ENCODE measurements at regions not wholly inside any gene's neighbourhood (a gene's known extent, or its start where the extent isn't known, plus 50 kb on each side); places are given as distances from the start of the nearest gene placed in this dataset.

GRCh38 chr12:108029051-108029835 is 99.8 kb upstream of the WSCD2 start:
- WGBS, 2 donors (ENCODE audit: low coverage in 1 of 2): 44 to 67% methylated on average over 8 to 12 of the region's 12 CpGs
- H3K4me3 ChIP-seq: no peak overlapping the region

DNA sequence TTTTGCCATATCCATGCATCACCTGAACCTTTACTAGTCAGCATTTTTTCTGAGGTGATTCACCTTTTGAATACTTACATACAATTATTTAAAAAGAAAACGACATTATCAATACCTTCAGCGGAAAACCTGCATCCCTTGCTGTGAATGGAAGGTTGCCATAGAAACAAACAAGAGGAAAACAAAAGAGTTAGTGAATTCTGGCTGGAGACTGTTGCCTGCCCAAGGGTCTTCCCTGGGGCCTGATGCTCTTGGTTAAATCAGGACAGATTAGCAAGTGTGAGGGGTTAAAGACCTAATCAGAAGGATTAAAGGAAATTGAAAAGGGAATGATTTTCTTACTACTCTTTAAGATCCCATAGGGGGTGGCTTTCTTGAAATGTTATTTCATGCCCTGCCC is 96.0 kb upstream of the WSCD2 start:
- no peaks in the 10 kb centered on the region for H3K36me3 ChIP-seq
- no peaks in the 10 kb centered on the region for H3K9me3 ChIP-seq
- no peak overlapping the region for H3K27ac ChIP-seq
- no peaks in the 10 kb centered on the region for H3K4me1 ChIP-seq
- 48 to 60% methylated on average over 2 of the region's 2 CpGs for WGBS, 2 donors (ENCODE audit: low coverage in 1 of 2)
- no peak overlapping the region for H3K4me3 ChIP-seq
- intact Hi-C loops (cut with DNase I; ENCODE audit: low total_unique reads) (no loop called here), in situ Hi-C loops (cut with MboI; ENCODE audit: low pct_ligation_motif_present in 1 of 4, low pct_unique_long_range_greater_than_20kb in 1 of 4, low sequenced_read_pairs in 3 of 4) (no loop called here)
- no peaks in the 10 kb centered on the region for H3K27me3 ChIP-seq
- DNase-seq: no peak
- no peak for TF ChIP-seq POLR2A (IDR thresholded peaks at IDR 0.05)
- TF ChIP-seq POLR2AphosphoS5 (IDR thresholded peaks at IDR 0.05): no peak
- TF ChIP-seq CTCF (IDR thresholded peaks at IDR 0.05): no peak
- TF ChIP-seq EP300 (IDR thresholded peaks at IDR 0.05; ENCODE audit: low read depth): no peak

More at GRCh38 chr12:108029051-108029835, 99.8 kb upstream of the WSCD2 start:
- in situ Hi-C loops (cut with MboI; ENCODE audit: low pct_ligation_motif_present in 1 of 4, low pct_unique_long_range_greater_than_20kb in 1 of 4, low sequenced_read_pairs in 3 of 4) (no loop called here), intact Hi-C loops (cut with DNase I; ENCODE audit: low total_unique reads) (no loop called here)
- Histone ChIP-seq H3K4me1 (no peaks in the 10 kb centered on the region), H3K36me3 (no peaks in the 10 kb centered on the region), H3K27me3 (no peaks in the 10 kb centered on the region), H3K27ac (no peak overlapping the region), H3K9me3 (no peaks in the 10 kb centered on the region)
- TF ChIP-seq POLR2A (IDR thresholded peaks at IDR 0.05) (no peak), POLR2AphosphoS5 (IDR thresholded peaks at IDR 0.05) (no peak), EP300 (IDR thresholded peaks at IDR 0.05; ENCODE audit: low read depth) (no peak), CTCF (IDR thresholded peaks at IDR 0.05) (no peak)
- DNase-seq: no peak

DNA sequence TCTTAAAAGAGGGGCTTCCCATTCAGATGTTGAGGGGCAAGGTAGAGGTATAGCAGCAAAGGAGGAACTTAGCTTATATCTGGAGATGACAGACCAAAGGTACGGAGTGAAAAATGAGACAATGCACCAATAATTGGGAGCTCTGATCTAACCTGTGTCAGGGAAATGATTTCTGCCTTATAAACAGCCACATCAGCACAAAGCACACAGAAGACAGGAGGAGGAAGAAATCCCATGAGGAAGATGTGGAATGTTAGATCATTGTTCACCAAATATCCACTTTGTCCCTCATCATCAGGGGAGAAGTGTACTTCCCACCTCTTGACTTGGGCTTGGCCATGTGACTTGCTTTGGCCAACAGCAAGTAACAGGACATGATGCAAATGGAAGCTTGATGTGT is 93.7 kb upstream of the WSCD2 start:
- WGBS, 2 donors (ENCODE audit: low coverage in 1 of 2): 86% methylated on average over 1 of the region's 1 CpG; no CpG with 5 or more reads in 1 of the 2 donors
- Histone ChIP-seq H3K36me3 (no peaks in the 10 kb centered on the region), H3K9me3 (no peaks in the 10 kb centered on the region), H3K27me3 (no peaks in the 10 kb centered on the region), H3K4me3 (no peak overlapping the region), H3K4me1 (no peaks in the 10 kb centered on the region), H3K27ac (no peak overlapping the region)
- no peak for TF ChIP-seq POLR2AphosphoS5 (IDR thresholded peaks at IDR 0.05)
- TF ChIP-seq EP300 (IDR thresholded peaks at IDR 0.05; ENCODE audit: low read depth): no peak
- no peak for TF ChIP-seq POLR2A (IDR thresholded peaks at IDR 0.05)
- no peak for TF ChIP-seq CTCF (IDR thresholded peaks at IDR 0.05)
- no peak for DNase-seq
- in situ Hi-C loops (cut with MboI; ENCODE audit: low pct_ligation_motif_present in 1 of 4, low pct_unique_long_range_greater_than_20kb in 1 of 4, low sequenced_read_pairs in 3 of 4) (no loop called here), intact Hi-C loops (cut with DNase I; ENCODE audit: low total_unique reads) (no loop called here)

DNA sequence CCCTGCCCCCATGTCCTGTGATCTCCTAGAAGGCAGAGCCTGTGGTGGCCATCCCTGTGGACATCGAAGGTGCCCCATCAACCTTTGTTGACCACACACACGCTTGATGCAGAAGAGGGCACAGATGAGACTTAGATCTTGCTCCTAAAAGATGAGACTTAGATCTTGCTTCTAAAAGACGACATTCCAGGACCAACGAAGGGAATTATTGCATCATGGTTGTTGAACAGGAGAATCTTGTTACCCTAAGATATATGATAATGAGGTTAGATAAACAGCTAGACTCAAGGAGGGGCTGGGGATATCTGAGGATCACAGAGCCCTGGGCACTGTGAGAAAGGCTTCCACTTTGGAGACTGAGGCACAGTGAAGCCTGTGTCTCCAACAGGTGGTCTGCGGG is 91.1 kb upstream of the WSCD2 start:
- no peaks in the 10 kb centered on the region for H3K27me3 ChIP-seq
- H3K4me3 ChIP-seq: no peak overlapping the region
- intact Hi-C loops (cut with DNase I; ENCODE audit: low total_unique reads): no loop called here
- 86 to 94% methylated on average over 1 to 5 of the region's 5 CpGs for WGBS, 2 donors (ENCODE audit: low coverage in 1 of 2)
- DNase-seq: no peak
- in situ Hi-C loops (cut with MboI; ENCODE audit: low pct_ligation_motif_present in 1 of 4, low pct_unique_long_range_greater_than_20kb in 1 of 4, low sequenced_read_pairs in 3 of 4): no loop called here
- H3K4me1 ChIP-seq: no peaks in the 10 kb centered on the region
- no peaks in the 10 kb centered on the region for H3K9me3 ChIP-seq
- H3K36me3 ChIP-seq: no peaks in the 10 kb centered on the region
- TF ChIP-seq POLR2A (IDR thresholded peaks at IDR 0.05) (no peak), POLR2AphosphoS5 (IDR thresholded peaks at IDR 0.05) (no peak), EP300 (IDR thresholded peaks at IDR 0.05; ENCODE audit: low read depth) (no peak), CTCF (IDR thresholded peaks at IDR 0.05) (no peak)
- no peak overlapping the region for H3K27ac ChIP-seq
